Neutrophil (primary cell): ENCODE measurements at regions not wholly inside any gene's neighbourhood (a gene's known extent, or its start where the extent isn't known, plus 50 kb on each side); places are given as distances from the start of the nearest gene placed in this dataset.

Source experiments
- H3K27ac ChIP-seq: fragments of 200-600 bp; sonication (generic); 2 replicates; pipeline ENCODE4 v1.5.1; 2016; ENCODE audit warnings: mild to moderate bottlenecking, moderate library complexity
- H3K27me3 ChIP-seq: fragments of 200-600 bp; sonication (generic); 2 replicates; pipeline ENCODE4 v1.6.0; 2016; ENCODE audit warnings: mild to moderate bottlenecking
- H3K36me3 ChIP-seq: fragments of 200-600 bp; sonication (generic); 2 replicates; pipeline ENCODE4 v1.5.1; 2017
- H3K4me1 ChIP-seq, 2 experiments: fragments of 200-600 bp in 1 of 2; sonication (generic) in 1 of 2; 1 replicate in 1 of 2; 2 replicates in 1 of 2; pipeline versions ENCODE4 v1.5.1 to v1.6.1; 2013 to 2016; ENCODE audit warnings: low read depth in 1 of 2, low read length in 1 of 2, mild to moderate bottlenecking in 1 of 2, moderate library complexity in 1 of 2; ENCODE audit not compliant: control insufficient read depth in 1 of 2, insufficient read depth in 1 of 2
- H3K4me3 ChIP-seq, 2 experiments: fragments of 200-600 bp in 1 of 2; sonication (generic) in 1 of 2; 1 replicate in 1 of 2; 2 replicates in 1 of 2; pipeline ENCODE4 v1.5.1; 2013 to 2016; ENCODE audit warnings: low read depth in 1 of 2, low read length in 1 of 2, mild to moderate bottlenecking in 1 of 2, moderate library complexity in 1 of 2
- H3K9me3 ChIP-seq: fragments of 200-600 bp; sonication (generic); 2 replicates; pipeline ENCODE4 v1.5.1; 2016
- TF ChIP-seq, protein P1 (sequence below): fragments of 200-600 bp; sonication (generic); IDR thresholded peaks from 2 replicates; pipeline ENCODE4 v1.5.1; 2016; ENCODE audit warnings: antibody characterized with exemption

DNA sequence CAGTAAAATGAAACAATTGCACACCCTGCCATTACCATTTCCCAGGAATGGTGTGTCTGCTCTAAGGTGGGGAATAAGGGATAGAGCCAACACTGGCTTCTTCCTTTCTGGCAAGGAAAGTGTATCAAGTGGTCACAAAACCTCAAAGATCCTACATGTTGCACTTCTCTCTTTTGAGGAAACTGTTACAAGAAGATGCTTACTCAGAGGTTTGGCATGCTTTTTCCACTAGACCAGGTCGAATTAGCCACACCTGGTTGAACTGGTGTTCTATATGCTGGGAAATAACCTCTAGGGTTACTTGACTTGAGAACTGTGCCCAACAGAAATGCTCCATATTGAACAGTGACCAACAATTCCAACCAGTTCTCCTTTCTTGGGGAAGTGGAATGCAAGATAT is 102.9 kb downstream of the LRRN1 start:
- TF ChIP-seq, protein P1, sequence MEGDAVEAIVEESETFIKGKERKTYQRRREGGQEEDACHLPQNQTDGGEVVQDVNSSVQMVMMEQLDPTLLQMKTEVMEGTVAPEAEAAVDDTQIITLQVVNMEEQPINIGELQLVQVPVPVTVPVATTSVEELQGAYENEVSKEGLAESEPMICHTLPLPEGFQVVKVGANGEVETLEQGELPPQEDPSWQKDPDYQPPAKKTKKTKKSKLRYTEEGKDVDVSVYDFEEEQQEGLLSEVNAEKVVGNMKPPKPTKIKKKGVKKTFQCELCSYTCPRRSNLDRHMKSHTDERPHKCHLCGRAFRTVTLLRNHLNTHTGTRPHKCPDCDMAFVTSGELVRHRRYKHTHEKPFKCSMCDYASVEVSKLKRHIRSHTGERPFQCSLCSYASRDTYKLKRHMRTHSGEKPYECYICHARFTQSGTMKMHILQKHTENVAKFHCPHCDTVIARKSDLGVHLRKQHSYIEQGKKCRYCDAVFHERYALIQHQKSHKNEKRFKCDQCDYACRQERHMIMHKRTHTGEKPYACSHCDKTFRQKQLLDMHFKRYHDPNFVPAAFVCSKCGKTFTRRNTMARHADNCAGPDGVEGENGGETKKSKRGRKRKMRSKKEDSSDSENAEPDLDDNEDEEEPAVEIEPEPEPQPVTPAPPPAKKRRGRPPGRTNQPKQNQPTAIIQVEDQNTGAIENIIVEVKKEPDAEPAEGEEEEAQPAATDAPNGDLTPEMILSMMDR: no peak
- H3K9me3 ChIP-seq: no peaks in the 10 kb centered on the region
- H3K4me1 ChIP-seq: no peaks in the 10 kb centered on the region
- no peak overlapping the region for H3K27ac ChIP-seq
- H3K36me3 ChIP-seq: no peaks in the 10 kb centered on the region
- no peaks in the 10 kb centered on the region for H3K27me3 ChIP-seq
- no peak overlapping the region for H3K4me3 ChIP-seq

DNA sequence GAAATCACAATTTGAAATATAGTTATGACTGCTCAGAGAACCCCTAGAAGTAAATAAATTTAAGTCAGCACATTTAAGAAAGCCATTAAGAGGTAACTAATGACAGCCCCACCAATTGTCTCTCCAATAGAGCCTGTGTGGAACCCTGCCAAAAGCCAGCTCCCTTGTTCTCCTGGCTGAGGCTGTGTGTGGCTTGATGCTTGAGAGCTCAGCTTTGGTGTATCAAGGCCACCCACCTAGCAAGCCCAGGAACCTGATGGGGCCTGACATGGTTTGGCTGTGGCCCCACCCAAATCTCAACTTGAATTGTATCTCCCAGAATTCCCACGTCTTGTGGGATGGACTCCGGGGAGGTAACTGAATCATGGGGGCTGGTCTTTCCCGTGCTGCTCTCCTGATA is 106.9 kb downstream of the LRRN1 start:
- no peak overlapping the region for H3K27ac ChIP-seq
- no peaks in the 10 kb centered on the region for H3K36me3 ChIP-seq
- no peaks in the 10 kb centered on the region for H3K9me3 ChIP-seq
- TF ChIP-seq, protein P1: no peak
- H3K4me3 ChIP-seq: no peak overlapping the region
- H3K27me3 ChIP-seq: no peaks in the 10 kb centered on the region
- H3K4me1 ChIP-seq: no peaks in the 10 kb centered on the region

DNA sequence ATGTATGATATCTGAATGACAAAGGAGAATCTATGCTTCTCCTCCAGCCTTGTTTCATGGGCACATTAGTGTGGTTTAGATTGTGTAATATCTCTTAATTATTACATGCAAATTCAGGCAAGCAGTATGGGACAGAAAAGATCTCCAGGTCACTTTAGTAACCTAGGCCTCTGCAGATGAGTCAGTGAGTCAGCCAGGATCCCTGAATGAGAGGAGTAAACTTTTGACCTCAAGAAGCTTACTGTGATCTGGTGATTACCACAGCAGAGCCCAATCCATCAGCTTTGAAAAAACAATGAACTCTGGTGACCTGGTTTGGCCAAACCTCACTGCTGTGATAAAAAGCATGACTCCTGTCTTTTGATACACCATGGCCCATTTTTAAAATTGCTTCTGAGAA is 107.8 kb downstream of the LRRN1 start:
- Histone ChIP-seq H3K9me3 (no peaks in the 10 kb centered on the region), H3K4me1 (no peaks in the 10 kb centered on the region), H3K27ac (no peak overlapping the region), H3K4me3 (no peak overlapping the region), H3K36me3 (no peaks in the 10 kb centered on the region), H3K27me3 (no peaks in the 10 kb centered on the region)
- TF ChIP-seq, protein P1: no peak

DNA sequence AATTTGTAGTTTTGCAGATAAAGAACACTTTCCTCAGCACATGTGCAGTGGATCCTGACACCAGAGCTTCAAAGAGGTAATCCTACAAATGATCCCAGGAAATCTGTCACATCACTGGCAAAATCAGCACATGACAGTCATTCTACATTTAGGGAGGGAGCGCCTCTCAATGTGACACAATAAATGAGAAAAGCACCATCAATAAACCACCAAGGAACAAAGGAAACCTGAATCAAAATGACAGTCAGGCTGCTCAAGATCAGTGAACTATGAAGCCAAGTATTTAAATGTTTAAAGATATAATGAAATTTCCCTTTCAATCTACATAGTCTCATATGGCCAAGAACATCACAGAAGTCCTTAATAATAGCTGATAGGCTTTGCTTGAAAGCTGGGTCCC is 119.5 kb downstream of the LRRN1 start:
- no peaks in the 10 kb centered on the region for H3K4me1 ChIP-seq
- no peaks in the 10 kb centered on the region for H3K27me3 ChIP-seq
- H3K9me3 ChIP-seq: no peaks in the 10 kb centered on the region
- TF ChIP-seq, protein P1: no peak
- H3K4me3 ChIP-seq: no peak overlapping the region
- no peaks in the 10 kb centered on the region for H3K36me3 ChIP-seq
- H3K27ac ChIP-seq: no peak overlapping the region

DNA sequence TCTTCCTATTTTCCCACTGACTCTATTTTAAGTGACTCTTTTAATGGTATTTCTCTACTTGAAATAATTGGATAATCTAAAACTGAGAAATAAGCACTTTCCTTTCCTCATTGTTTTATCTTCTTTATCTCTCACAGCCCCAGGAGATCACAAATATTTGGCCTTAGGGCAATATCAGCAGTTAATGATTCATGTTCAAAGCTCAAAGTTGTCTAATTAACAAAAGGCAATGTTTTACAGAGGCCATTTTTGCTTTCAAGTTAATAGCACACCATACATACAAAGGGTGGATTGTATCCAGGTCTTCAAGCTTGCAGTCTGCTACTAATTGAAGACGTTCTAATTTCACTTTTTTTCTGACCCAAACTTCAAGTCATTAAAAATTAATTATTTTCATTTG is 120.1 kb downstream of the LRRN1 start:
- Histone ChIP-seq H3K9me3 (no peaks in the 10 kb centered on the region), H3K4me1 (no peaks in the 10 kb centered on the region), H3K36me3 (no peaks in the 10 kb centered on the region), H3K4me3 (no peak overlapping the region), H3K27ac (no peak overlapping the region), H3K27me3 (no peaks in the 10 kb centered on the region)
- TF ChIP-seq, protein P1: no peak

DNA sequence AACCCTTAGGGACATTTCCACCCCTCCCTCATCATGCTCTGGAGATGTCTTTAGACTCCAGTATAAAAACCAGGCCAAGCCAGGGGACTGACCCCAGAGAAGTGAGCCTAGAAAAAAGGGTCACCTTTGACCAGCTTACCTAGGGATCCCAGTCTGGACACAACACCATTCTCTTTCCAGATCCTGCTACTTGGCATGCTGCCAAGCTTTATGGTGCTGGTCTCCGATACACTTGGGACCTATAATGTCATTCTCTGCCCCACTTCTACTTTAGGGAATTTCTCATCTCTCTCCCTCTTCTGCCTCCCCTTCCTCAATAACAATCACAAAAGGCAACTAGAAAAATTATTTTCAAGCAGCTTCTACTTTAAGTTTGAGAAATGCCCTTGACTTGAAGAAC is 124.4 kb downstream of the LRRN1 start:
- Histone ChIP-seq H3K27ac (no peak overlapping the region), H3K4me1 (no peaks in the 10 kb centered on the region), H3K9me3 (no peaks in the 10 kb centered on the region), H3K27me3 (no peaks in the 10 kb centered on the region), H3K4me3 (no peak overlapping the region), H3K36me3 (no peaks in the 10 kb centered on the region)
- TF ChIP-seq, protein P1: no peak
